MM.1S (cell line): ENCODE measurements at regions not wholly inside any gene's neighbourhood (a gene's known extent, or its start where the extent isn't known, plus 50 kb on each side); places are given as distances from the start of the nearest gene placed in this dataset.

Experiments used
- DNase-seq: peaks from one replicate; pipeline ENCODE4 v3.0.0-alpha.2; 2015
- H2AFZ ChIP-seq: fragments of 300-600 bp; sonication (generic); 2 replicates; pipeline ENCODE4 v1.6.0; 2016; ENCODE audit warnings: antibody characterized with exemption, low read length
- H3F3A ChIP-seq: fragments of 300-600 bp; sonication (generic); 2 replicates; pipeline ENCODE4 v1.6.1; 2016; ENCODE audit warnings: mild to moderate bottlenecking, antibody characterized with exemption, low read length, moderate library complexity, mixed read lengths; ENCODE audit not compliant: insufficient read depth
- H3K27ac ChIP-seq: fragments of 300-600 bp; sonication (generic); 2 replicates; pipeline ENCODE4 v1.5.1; 2016; ENCODE audit warnings: mild to moderate bottlenecking, low read length
- H3K27me3 ChIP-seq: fragments of 300-600 bp; sonication (generic); replicated peaks from 2 replicates; pipeline ENCODE4 v1.6.0; 2016; ENCODE audit warnings: low read length; ENCODE audit not compliant: insufficient read depth
- H3K36me3 ChIP-seq: fragments of 300-600 bp; sonication (generic); replicated peaks from 2 replicates; pipeline ENCODE4 v1.6.1; 2016; ENCODE audit warnings: mild to moderate bottlenecking, low read length, mixed read lengths; ENCODE audit not compliant: insufficient read depth
- H3K4me1 ChIP-seq: fragments of 300-600 bp; sonication (generic); 2 replicates; pipeline ENCODE4 v1.6.1; 2016; ENCODE audit warnings: low read length, mixed read lengths
- H3K4me2 ChIP-seq: fragments of 300-600 bp; sonication (generic); 2 replicates; pipeline ENCODE4 v1.6.0; 2016; ENCODE audit warnings: low read depth, low read length
- H3K4me3 ChIP-seq: fragments of 300-600 bp; sonication (generic); 2 replicates; pipeline ENCODE4 v1.5.1; 2016; ENCODE audit warnings: low read length, mixed read lengths
- H3K79me2 ChIP-seq: fragments of 300-600 bp; sonication (generic); 2 replicates; pipeline ENCODE4 v1.6.1; 2016; ENCODE audit warnings: mixed run types, low read length, mixed read lengths
- H3K9ac ChIP-seq: fragments of 300-600 bp; sonication (generic); 2 replicates; pipeline ENCODE4 v1.6.1; 2016; ENCODE audit warnings: low read length, mixed read lengths
- H3K9me2 ChIP-seq: fragments of 300-600 bp; sonication (generic); replicated peaks from 2 replicates; pipeline ENCODE4 v1.6.1; 2016; ENCODE audit warnings: mild to moderate bottlenecking, low read length, mixed read lengths; ENCODE audit not compliant: insufficient read depth
- H3K9me3 ChIP-seq: fragments of 300-600 bp; sonication (generic); replicated peaks from 2 replicates; pipeline ENCODE4 v1.6.1; 2016; ENCODE audit warnings: mild to moderate bottlenecking, low read length, mixed read lengths; ENCODE audit not compliant: insufficient read depth
- H4K20me1 ChIP-seq: fragments of 300-600 bp; sonication (generic); 2 replicates; pipeline ENCODE4 v1.6.1; 2016; ENCODE audit warnings: mild to moderate bottlenecking, low read length, moderate library complexity, mixed read lengths; ENCODE audit not compliant: insufficient read depth
- EZH2 ChIP-seq: fragments of 300-600 bp; sonication (generic); optimal IDR thresholded peaks from 2 replicates; pipeline ENCODE3; 2017; ENCODE audit warnings: low read depth, mild to moderate bottlenecking, antibody characterized with exemption, low read length, mixed read lengths
- EZH2phosphoT487 ChIP-seq: fragments of 300-600 bp; sonication (generic); IDR thresholded peaks from 2 replicates; pipeline ENCODE4 v1.6.1; 2018; ENCODE audit warnings: antibody characterized with exemption, low read length
- TF ChIP-seq, protein P1 (sequence below): fragments of 300-600 bp; sonication (generic); IDR thresholded peaks from 2 replicates; pipeline ENCODE4 v1.5.1; 2016; ENCODE audit warnings: antibody characterized with exemption, low read length, mixed read lengths

GRCh38 chr9:20031836-20032235 is 243.0 kb upstream of the SLC24A2 start:
- no peak for DNase-seq
- H3K27me3 ChIP-seq = no peaks in the 10 kb centered on the region

GRCh38 chr9:20030671-20031070 is 241.8 kb upstream of the SLC24A2 start:
- Histone ChIP-seq H3K36me3 (no peaks in the 10 kb centered on the region), H3F3A (no peaks in the 10 kb centered on the region), H3K9me3 (no peaks in the 10 kb centered on the region), H3K4me2 (no peak overlapping the region), H2AFZ (no peak overlapping the region), H3K9me2 (no peaks in the 10 kb centered on the region), H3K9ac (no peak overlapping the region), H3K4me1 (no peaks in the 10 kb centered on the region), H3K4me3 (no peak overlapping the region), H3K27ac (no peak overlapping the region), H3K79me2 (no peaks in the 10 kb centered on the region), H4K20me1 (no peaks in the 10 kb centered on the region), H3K27me3 (no peaks in the 10 kb centered on the region)
- TF ChIP-seq EZH2phosphoT487 (no peak), EZH2 (no peak)
- TF ChIP-seq, protein P1, sequence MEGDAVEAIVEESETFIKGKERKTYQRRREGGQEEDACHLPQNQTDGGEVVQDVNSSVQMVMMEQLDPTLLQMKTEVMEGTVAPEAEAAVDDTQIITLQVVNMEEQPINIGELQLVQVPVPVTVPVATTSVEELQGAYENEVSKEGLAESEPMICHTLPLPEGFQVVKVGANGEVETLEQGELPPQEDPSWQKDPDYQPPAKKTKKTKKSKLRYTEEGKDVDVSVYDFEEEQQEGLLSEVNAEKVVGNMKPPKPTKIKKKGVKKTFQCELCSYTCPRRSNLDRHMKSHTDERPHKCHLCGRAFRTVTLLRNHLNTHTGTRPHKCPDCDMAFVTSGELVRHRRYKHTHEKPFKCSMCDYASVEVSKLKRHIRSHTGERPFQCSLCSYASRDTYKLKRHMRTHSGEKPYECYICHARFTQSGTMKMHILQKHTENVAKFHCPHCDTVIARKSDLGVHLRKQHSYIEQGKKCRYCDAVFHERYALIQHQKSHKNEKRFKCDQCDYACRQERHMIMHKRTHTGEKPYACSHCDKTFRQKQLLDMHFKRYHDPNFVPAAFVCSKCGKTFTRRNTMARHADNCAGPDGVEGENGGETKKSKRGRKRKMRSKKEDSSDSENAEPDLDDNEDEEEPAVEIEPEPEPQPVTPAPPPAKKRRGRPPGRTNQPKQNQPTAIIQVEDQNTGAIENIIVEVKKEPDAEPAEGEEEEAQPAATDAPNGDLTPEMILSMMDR = no peak
- no peak for DNase-seq

More at GRCh38 chr9:20031836-20032235, 243.0 kb upstream of the SLC24A2 start:
- Histone ChIP-seq H3K9me2 (no peaks in the 10 kb centered on the region), H4K20me1 (no peaks in the 10 kb centered on the region), H3F3A (no peaks in the 10 kb centered on the region), H3K4me1 (no peaks in the 10 kb centered on the region), H3K4me3 (no peak overlapping the region), H3K9ac (no peak overlapping the region), H3K36me3 (no peaks in the 10 kb centered on the region), H3K27ac (no peak overlapping the region), H3K79me2 (no peaks in the 10 kb centered on the region), H3K9me3 (no peaks in the 10 kb centered on the region), H3K4me2 (no peak overlapping the region), H2AFZ (no peak overlapping the region)
- TF ChIP-seq EZH2 = no peak
- TF ChIP-seq, protein P1 = no peak
- TF ChIP-seq EZH2phosphoT487 = no peak

GRCh38 chr9:20030221-20030620 is 241.4 kb upstream of the SLC24A2 start:
- H2AFZ ChIP-seq = no peak overlapping the region
- H3K79me2 ChIP-seq = no peaks in the 10 kb centered on the region
- H3K4me2 ChIP-seq = no peak overlapping the region
- no peaks in the 10 kb centered on the region for H3K36me3 ChIP-seq
- no peak overlapping the region for H3K27ac ChIP-seq
- H3K9ac ChIP-seq = no peak overlapping the region
- no peaks in the 10 kb centered on the region for H3K9me3 ChIP-seq
- DNase-seq = no peak
- H3K27me3 ChIP-seq = no peaks in the 10 kb centered on the region
- H3K9me2 ChIP-seq = no peaks in the 10 kb centered on the region
- no peaks in the 10 kb centered on the region for H4K20me1 ChIP-seq
- H3F3A ChIP-seq = no peaks in the 10 kb centered on the region
- TF ChIP-seq, protein P1 = no peak
- TF ChIP-seq EZH2 (no peak), EZH2phosphoT487 (no peak)
- no peak overlapping the region for H3K4me3 ChIP-seq
- H3K4me1 ChIP-seq = no peaks in the 10 kb centered on the region
